Activated CD4-positive, alpha-beta T cell treated with anti-CD3 and anti-CD28 coated beads, Interleukin-2, amount 50 U/mL, for 1 hour (primary cell): ENCODE measurements at regions not wholly inside any gene's neighbourhood (a gene's known extent, or its start where the extent isn't known, plus 50 kb on each side); places are given as distances from the start of the nearest gene placed in this dataset.

Experiments
- DNase-seq: peaks from one replicate; pipeline ENCODE4 v3.0.0-alpha.2; 2020

- no peak for DNase-seq
Observed at GRCh38 chr2:18860179-18860578, 270.8 kb upstream of the NT5C1B start.

GRCh38 chr2:18856765-18857164 lies 267.4 kb upstream of the NT5C1B start:
- no peak for DNase-seq

DNA sequence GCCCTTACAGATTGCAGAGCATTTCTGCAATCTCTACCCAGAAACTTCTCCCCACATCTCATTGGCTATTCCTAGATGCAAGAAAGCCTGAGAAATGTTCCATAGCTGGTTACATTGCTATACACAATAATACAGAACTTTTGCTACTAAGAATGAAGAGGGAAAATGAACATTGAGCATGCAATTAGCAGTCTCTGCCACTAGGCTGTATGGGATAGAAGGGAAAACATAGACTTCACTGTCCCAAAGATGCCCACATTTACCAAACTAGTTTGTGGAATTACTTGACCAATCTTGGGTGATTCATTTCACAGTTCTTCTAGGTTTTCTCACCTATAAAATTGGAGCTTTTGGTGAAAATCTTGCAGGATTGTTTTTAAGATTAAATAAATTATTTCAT lies 265.7 kb upstream of the NT5C1B start:
- DNase-seq: no peak

DNA sequence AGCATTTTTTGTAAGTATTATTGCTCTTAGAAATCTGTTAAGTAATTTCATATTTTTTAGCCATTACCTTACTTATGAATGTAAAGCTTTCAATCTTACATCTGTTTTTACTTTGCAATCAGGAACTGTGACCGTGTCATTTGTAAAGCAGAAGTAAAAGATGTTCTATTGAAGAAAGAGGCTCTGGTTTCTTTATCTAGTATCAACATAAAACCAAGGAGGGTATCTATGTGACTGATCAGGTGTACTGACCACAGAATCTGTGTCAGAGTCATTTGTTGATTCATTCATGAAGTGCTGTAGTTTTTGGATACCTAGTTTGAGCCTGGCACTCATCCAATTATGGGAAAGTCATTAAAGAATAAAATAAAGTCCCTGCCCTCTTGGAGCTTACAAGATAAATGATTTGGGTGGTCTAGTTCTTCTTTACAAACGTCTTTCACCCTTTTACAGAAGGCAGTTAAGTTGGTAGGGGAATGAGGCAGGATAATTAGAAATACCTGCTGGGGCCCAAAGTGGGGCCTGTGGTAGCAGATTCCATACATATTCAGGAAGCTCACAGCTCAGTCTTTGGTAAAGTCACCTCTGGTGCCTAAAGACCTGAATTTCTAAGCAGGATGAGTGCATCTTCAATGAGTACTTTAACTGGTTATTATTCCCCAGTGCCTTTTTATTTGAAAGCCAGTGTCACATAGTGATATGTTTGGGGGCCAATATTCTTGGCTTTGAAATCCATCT lies 260.6 kb upstream of the NT5C1B start:
- no peak for DNase-seq

DNA sequence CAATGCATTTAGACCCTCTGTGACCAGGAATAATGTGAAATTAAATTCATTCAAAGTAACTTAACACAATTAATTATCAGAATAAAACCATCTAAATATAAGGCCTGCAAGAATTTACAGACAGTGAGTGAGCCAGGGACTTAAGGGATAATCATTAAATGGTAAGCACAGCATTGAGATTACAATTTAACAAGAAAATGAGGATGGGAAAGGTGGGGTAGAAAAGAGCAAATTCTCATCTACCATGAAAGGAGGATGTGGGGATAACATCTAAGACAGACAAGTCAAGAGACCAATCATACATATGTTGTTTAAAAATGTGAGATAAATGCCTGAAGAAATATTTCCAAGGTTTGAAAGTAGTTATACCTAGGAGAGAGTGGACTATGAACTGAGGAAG lies 259.3 kb upstream of the NT5C1B start:
- no peak for DNase-seq

- DNase-seq: no peak
Observed at GRCh38 chr2:18845854-18846445, 256.6 kb upstream of the NT5C1B start.

GRCh38 chr2:18842836-18843235 lies 253.5 kb upstream of the NT5C1B start:
- DNase-seq: no peak

GRCh38 chr2:18841248-18842150 lies 252.1 kb upstream of the NT5C1B start:
- no peak for DNase-seq

DNA sequence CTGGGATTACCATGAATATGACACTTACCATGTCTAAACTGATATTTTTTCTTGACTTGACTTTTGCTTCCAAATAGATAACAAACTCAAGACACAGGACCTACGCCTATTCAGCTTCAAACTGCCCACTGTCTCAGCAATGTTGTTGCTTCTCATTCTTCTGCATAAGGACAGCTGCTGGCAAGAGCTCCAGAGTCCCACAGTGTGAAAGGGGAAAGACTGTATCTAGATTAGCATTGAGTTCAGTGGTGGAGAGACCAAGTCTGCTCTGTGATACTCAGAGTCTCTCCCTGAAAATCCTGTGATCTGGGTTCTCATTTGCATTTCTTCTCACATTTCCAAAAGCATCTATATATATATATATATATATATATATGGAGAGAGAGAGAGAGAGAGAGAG lies 247.9 kb upstream of the NT5C1B start:
- DNase-seq: no peak

DNA sequence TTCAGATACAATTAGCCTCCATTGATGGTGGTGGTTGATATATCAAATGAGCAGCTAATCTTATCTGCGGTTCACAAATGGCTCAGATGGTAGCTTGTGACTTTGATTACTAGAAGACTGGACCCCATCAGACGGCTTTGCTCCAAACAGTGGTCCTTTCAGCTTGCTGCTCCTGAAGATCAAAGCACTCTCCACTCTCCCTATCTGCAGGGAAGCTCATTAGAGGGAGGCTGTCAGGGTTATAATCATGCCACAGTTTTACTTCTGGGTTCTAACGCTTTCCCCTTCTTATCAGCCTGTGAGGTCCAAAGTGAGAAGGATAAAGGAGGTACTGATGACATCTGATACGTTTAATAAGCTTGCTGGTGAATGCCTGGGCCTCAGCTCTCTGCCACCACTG lies 247.1 kb upstream of the NT5C1B start:
- no peak for DNase-seq

DNA sequence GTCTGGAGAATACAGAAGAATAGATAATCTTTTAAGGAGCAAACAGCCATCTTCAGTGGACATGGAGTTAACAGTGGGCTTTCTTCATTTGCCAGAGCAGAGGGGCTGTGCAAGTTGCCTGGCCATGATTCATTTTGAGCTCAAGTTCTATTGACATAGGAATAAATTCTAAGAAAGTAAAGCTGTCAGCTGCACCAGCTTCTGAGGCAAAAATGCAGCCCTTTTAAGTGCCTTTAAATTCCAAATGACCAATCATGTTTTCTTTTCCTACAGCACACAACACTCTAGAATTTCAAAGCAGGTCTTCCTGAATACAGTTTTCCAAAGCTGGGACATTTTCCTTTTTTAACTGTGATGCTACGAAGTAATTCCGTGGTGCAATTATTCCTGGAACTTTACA lies 246.4 kb upstream of the NT5C1B start:
- DNase-seq: no peak

GRCh38 chr2:18834341-18834740 lies 245.0 kb upstream of the NT5C1B start:
- no peak for DNase-seq

GRCh38 chr2:18833941-18834340 lies 244.6 kb upstream of the NT5C1B start:
- no peak for DNase-seq

DNA sequence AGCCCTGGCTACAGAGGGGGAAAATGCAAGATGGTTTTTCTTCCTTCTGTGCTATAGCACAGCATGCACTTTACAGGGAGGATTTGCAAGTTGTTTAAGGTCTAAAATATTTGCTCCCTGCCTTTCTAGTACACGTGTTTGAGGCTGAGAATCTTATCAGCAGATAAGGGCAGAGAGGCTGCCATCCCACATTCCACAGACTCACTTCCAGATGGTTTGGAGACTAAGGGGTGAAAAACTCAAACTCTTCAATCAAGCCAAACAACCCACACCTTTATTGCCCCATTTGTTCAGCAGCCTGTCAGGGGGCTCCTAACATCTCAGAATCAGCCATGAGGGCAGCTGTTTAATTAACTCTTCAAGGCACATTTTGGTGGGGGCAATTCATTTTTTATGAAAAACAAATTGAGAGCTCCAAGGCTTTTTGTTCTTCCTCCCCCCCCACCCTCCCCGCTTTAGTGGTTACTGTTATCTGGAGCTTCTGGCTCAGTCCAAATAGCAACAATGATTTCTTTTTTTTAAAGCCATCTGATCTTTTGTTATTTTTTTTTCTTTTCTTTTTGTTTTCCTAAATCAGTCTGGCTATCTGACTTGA lies 242.6 kb upstream of the NT5C1B start:
- DNase-seq: no peak

DNA sequence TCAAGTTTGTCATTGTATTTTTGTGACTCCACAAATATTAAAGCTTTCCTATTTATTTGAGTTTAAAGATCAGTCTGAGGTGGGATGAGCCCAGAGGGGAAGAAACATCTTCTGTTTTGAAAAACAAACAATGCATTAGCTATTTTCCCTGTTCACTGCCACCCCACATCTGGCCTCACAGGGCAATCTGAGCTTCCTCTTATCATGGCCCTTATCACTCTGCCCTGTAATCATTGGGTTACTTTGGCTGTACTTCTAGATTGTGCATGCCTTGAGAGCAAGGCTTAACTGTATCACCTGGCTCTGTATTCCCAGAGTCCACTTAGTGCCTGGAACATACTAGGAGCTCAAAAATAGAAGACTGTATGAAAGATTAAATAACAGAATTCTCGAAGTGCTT lies 241.6 kb upstream of the NT5C1B start:
- DNase-seq: no peak

DNA sequence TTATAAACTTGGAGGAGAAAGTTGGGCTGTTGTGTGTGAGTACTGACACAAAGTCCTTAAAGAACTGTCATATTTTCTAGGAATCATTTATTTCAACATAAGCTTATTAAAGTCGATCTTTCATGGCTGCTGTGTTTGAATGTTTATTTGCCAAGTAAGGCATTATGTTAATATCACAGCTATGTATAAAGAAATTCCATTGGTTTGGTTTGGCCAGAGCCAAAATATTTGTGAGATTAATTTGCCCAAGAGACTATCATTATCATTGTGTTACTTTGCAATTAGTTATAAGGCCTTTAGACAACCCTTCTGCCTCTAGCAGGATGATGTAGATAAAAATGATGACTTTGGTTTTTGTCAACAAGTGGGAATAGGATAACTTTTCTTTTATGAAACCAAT lies 240.6 kb upstream of the NT5C1B start:
- DNase-seq: no peak

DNA sequence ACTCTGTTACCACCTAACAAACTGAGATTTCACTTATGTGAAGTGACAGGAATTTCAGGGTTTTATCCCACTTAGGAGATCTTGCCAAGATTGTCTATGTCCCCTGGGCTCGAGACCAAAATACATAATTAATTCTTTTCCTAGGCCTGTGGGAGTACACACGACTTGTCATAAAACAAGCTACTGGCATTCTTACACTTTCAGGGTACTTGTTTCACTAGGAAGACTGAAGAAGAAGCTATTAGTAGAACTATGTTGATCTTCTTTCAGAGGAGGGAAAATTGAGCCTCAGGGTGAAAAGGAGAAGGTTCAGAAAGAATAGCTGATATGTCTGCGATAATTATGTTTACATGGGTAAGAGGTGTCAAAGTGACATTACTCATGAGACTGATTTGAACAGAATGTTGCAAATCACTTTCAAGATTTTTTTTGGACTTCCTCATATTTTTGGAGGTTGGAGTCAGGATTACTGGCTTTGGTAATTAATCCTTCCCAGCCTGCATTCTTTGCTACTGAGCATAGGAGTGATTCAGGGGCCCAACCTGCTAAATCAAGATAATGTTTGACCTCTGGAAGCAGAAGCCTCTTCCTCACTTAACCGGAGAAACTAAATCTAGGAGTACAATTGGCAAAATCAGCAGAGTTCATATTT lies 240.0 kb upstream of the NT5C1B start:
- DNase-seq: no peak

GRCh38 chr2:18828296-18828695 lies 238.9 kb upstream of the NT5C1B start:
- DNase-seq: no peak

DNA sequence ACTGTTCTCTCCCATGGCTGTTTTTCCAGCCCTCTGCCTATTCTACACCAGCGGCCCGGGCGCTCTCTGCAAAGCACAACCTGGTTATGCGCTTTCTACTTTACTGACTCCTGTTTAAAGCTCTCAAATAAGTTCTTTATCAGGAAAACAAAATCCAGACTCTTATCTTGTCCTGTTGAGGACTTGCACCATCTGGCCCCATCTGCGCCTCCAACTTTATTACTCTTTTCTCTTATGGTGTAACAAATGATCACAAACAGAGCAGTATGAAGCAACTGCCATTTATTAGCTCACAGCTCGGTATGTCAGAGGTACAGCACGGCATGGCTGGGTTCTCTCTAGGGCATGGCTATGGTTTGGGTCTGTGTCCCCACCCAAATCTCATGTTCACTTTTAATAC lies 236.5 kb upstream of the NT5C1B start:
- no peak for DNase-seq

DNA sequence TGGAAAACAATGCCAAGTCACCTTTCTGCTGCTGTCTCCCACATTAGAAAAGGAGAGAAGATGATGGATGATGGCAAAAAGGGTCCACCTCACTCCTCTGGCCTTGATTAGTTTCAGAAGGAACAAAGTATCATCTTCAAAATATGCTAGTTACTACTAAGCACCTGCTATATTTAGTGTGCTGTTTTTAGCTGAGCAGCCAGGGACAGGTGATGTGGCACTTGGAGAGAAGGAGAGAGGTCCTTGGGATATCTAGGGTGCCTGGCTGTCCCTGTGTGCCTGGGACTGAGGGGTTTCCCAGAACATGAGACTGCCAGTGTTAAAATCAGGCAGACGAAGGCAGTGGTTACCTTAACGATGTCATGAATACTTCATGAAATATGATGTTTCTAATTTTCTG lies 235.5 kb upstream of the NT5C1B start:
- DNase-seq: no peak

DNA sequence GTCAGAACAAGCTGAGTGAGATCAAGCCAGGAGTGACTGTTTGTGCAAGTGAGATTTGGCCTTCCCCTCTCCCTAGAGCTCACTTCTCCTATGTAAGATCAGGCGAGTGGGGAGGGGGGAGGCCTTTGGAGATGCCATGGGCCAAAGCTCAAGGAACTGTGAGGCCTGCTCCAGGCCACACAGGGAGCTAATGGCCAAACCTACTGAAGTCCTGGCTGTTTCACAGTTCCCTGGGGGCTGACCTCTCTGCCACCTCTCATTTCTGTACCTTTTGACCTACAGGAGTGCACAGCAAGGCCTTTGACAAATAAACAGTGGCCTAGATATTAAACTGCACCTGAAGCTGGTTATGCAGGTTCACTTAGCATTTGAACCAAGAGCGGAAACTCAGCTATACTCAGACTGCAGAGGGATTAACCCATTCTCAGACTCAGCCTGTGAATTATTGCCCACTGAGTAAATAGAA lies 235.0 kb upstream of the NT5C1B start:
- DNase-seq: no peak

GRCh38 chr2:18821431-18821830 lies 232.1 kb upstream of the NT5C1B start:
- no peak for DNase-seq

DNA sequence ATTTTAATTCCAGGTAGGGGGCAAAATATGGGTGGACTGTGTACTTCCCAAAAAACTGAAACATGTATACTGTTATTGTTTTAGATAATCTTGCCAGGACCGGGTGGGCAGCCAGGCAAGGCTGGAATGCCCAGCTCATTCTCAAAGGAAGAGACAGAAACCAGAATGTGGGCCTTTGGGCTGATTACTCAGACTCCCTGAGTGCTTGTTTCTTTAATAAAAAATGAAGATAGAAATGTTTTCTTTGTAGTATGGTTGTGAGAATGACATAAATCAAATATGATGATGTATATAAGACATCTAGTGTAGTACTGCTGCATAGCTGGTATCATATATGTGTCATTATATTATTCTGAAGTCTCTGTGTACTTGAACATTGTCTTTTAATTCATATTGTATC lies 231.6 kb upstream of the NT5C1B start:
- no peak for DNase-seq
